ENCODE measurements at regions not wholly inside any gene's neighbourhood (a gene's known extent, or its start where the extent isn't known, plus 50 kb on each side); places are given as distances from the start of the nearest gene placed in this dataset.

GRCh38 chr11:27254744-27255446 lies 108.1 kb downstream of the CCDC34 start:
- no peaks in the 10 kb centered on the region for H3K36me3 Mint-ChIP-seq (ENCODE audit: low read depth)
- intact Hi-C loops (cut with micrococcal nuclease) = no loop called here
- no peaks in the 10 kb centered on the region for H3K4me1 Mint-ChIP-seq
- H3K4me3 Mint-ChIP-seq = no peak overlapping the region
- no peak overlapping the region for H3K27ac Mint-ChIP-seq
- H3K27me3 Mint-ChIP-seq = no peaks in the 10 kb centered on the region
- DNase-seq = no peak
- no peaks in the 10 kb centered on the region for H3K9me3 Mint-ChIP-seq

DNA sequence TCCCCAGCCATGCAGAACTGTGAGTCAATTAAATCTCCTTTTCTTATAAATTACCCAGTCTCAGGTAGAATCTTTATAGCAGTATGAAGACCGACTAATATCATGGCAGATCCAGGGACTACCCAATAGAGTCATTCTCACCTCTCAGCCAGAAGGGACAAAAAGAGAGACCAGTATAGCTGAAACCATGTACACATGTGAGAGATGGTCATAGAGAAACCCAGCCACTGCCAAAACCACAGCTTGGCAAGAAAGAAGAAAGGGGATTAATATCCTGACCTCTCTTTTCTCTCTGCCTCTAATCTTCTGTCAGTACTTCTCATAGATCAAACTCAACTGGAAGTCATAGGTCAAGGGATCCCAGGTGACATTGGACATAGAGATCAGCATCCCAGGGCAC lies 109.8 kb downstream of the CCDC34 start:
- Mint-ChIP-seq H3K9me3 (no peaks in the 10 kb centered on the region), H3K27me3 (no peaks in the 10 kb centered on the region), H3K36me3 (ENCODE audit: low read depth) (no peaks in the 10 kb centered on the region), H3K4me1 (no peaks in the 10 kb centered on the region), H3K4me3 (no peak overlapping the region), H3K27ac (no peak overlapping the region)
- DNase-seq = no peak
- intact Hi-C loops (cut with micrococcal nuclease) = no loop called here

GRCh38 chr11:27250867-27251665 lies 111.9 kb downstream of the CCDC34 start:
- Mint-ChIP-seq H3K4me1 (no peaks in the 10 kb centered on the region), H3K9me3 (no peaks in the 10 kb centered on the region), H3K36me3 (ENCODE audit: low read depth) (no peaks in the 10 kb centered on the region), H3K27ac (no peak overlapping the region), H3K27me3 (no peaks in the 10 kb centered on the region), H3K4me3 (no peak overlapping the region)
- intact Hi-C loops (cut with micrococcal nuclease) = no loop called here
- DNase-seq = no peak

DNA sequence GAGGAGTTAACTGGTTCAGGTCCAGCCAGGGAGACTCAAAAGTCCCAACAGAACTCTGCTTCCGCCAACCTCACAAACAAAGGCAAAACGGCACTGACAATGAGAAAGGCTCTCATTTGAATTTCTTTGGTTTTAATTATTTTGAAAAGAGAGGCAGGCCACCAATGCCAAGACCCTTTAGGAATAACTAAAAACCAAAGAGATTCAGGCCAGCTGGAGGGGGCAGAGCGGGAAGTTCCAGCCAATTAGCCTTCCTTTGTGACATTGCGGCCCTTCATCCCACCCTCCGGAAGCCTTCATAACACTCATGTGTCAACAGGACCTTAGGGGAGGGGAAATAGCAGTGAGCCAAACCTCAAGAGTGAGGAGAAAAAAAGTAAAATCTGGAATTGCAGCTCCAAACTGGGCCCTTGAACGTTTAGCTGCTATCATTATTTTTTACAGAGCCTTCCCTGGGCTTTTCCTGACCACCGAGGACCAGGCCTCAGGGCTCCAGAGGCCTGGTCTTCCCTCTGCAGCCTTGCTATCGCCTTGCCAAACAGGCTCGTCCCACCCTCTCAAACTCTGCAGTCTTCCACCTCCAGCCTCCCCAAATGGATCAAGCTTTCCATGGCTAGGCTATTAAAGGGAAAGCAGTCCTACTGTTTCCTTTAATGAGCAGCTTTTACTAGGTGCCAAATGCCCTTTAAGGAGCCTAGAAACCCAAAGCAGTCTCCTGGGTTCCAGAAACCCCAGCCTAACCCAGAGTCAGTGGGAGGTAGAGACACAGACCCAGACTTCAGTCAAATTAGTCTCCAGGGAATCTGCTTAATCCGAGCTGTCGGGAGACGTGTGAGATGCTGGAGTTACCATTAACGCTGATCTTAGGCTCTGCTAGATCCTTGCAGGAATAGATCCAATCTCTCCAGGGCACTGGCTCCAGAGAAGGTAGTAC lies 114.2 kb downstream of the CCDC34 start:
- Mint-ChIP-seq H3K36me3 (ENCODE audit: low read depth) (no peaks in the 10 kb centered on the region), H3K27ac (no peak overlapping the region), H3K27me3 (no peaks in the 10 kb centered on the region)

GRCh38 chr11:27247660-27248059 lies 115.4 kb downstream of the CCDC34 start:
- intact Hi-C loops (cut with micrococcal nuclease) = no loop called here
- Mint-ChIP-seq H3K27ac (no peak overlapping the region), H3K4me3 (no peak overlapping the region), H3K27me3 (no peaks in the 10 kb centered on the region), H3K4me1 (no peaks in the 10 kb centered on the region), H3K9me3 (no peaks in the 10 kb centered on the region), H3K36me3 (ENCODE audit: low read depth) (no peaks in the 10 kb centered on the region)
- DNase-seq = no peak

More for the DNA sequence above, 114.2 kb downstream of the CCDC34 start:
- Mint-ChIP-seq H3K4me1 (no peaks in the 10 kb centered on the region), H3K9me3 (no peaks in the 10 kb centered on the region), H3K4me3 (no peak overlapping the region)
- intact Hi-C loops (cut with micrococcal nuclease) = no loop called here
- DNase-seq = no peak

- H3K9me3 Mint-ChIP-seq = no peaks in the 10 kb centered on the region
- H3K4me3 Mint-ChIP-seq = no peak overlapping the region
- H3K27me3 Mint-ChIP-seq = no peaks in the 10 kb centered on the region
- DNase-seq = no peak
- no peaks in the 10 kb centered on the region for H3K36me3 Mint-ChIP-seq (ENCODE audit: low read depth)
- H3K4me1 Mint-ChIP-seq = no peaks in the 10 kb centered on the region
- no peak overlapping the region for H3K27ac Mint-ChIP-seq
- intact Hi-C loops (cut with micrococcal nuclease) = no loop called here
Measured at GRCh38 chr11:27246925-27247324, 116.1 kb downstream of the CCDC34 start.

- no peaks in the 10 kb centered on the region for H3K4me1 Mint-ChIP-seq
- intact Hi-C loops (cut with micrococcal nuclease) = no loop called here
- H3K36me3 Mint-ChIP-seq (ENCODE audit: low read depth) = no peaks in the 10 kb centered on the region
Measured at GRCh38 chr11:27244900-27245299, 118.1 kb downstream of the CCDC34 start.

GRCh38 chr11:27242591-27242990 lies 120.4 kb downstream of the CCDC34 start:
- no peaks in the 10 kb centered on the region for H3K36me3 Mint-ChIP-seq (ENCODE audit: low read depth)
- no peak overlapping the region for H3K27ac Mint-ChIP-seq
- no peaks in the 10 kb centered on the region for H3K4me1 Mint-ChIP-seq
- H3K27me3 Mint-ChIP-seq = peaks cover 2% of the 10 kb centered on the region
- intact Hi-C loops (cut with micrococcal nuclease) = no loop called here
- H3K9me3 Mint-ChIP-seq = no peaks in the 10 kb centered on the region
- no peak overlapping the region for H3K4me3 Mint-ChIP-seq
- no peak for DNase-seq

More at GRCh38 chr11:27244900-27245299, 118.1 kb downstream of the CCDC34 start:
- DNase-seq = no peak
- Mint-ChIP-seq H3K27ac (no peak overlapping the region), H3K9me3 (no peaks in the 10 kb centered on the region), H3K27me3 (peaks cover under 1% of the 10 kb centered on the region), H3K4me3 (no peak overlapping the region)

DNA sequence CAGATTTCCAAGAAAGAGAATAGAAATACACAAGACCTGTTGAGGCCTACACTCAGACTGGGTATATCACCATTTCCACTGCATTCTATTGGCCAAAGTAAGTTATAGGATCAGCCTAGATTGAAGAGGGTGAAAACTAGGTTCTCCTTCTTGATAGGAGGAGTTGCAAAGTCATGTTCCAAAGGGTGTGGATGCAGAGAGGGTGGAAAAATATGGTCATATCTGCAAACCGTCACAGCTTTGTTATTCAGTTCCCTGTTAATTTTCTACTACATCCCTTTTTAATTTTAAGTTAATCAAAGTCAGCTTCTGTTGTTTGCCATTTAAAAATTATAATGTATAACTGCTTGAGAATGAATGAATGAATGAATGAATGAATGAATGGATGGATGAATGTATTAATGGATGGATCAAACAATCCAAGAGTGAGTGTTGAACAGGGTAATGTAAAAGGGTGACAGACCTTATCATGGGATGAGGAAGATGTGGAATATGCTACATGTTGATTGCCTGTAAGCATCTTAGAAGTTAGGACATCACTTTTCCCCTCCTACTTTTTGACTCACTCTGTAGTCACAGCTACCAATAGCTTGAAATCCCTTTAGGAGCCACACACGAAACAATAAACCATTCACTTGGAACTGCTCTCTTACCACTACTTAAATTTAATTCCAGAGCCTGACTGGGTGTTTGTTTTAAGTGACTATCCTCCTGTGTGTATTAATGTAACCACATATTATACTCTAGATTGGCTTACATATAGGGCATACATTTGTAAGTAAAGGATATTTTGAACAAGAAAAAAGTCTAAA lies 121.5 kb downstream of the CCDC34 start:
- intact Hi-C loops (cut with micrococcal nuclease) = no loop called here
- Mint-ChIP-seq H3K9me3 (no peaks in the 10 kb centered on the region), H3K4me3 (no peak overlapping the region), H3K27ac (no peak overlapping the region), H3K4me1 (no peaks in the 10 kb centered on the region), H3K36me3 (ENCODE audit: low read depth) (no peaks in the 10 kb centered on the region), H3K27me3 (peaks cover 2% of the 10 kb centered on the region)
- DNase-seq = no peak

GRCh38 chr11:27239305-27239942 lies 123.6 kb downstream of the CCDC34 start:
- H3K36me3 Mint-ChIP-seq (ENCODE audit: low read depth) = no peaks in the 10 kb centered on the region
- H3K4me3 Mint-ChIP-seq = no peak overlapping the region
- no peak overlapping the region for H3K27ac Mint-ChIP-seq
- H3K9me3 Mint-ChIP-seq = no peaks in the 10 kb centered on the region
- intact Hi-C loops (cut with micrococcal nuclease) = no loop called here
- no peak for DNase-seq
- H3K4me1 Mint-ChIP-seq = no peaks in the 10 kb centered on the region
- H3K27me3 Mint-ChIP-seq = peaks cover 2% of the 10 kb centered on the region

DNA sequence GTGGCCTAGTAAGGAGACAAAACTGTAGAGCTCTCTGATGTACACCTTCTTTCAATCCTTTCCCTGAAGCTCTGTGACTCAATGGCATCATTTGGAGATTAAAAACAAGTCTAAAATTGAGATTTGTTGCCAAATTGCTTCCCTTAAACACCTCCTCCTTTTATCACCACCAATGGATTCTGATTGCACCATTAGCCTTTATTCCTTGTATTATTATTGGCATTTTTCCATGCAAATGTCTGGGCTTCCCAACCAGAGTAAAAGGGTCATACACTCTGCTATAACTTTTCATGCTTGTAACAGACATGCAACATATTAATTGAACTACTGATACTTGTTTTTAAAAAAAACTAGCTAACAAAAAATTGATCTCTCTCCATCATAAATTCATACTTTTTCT lies 124.2 kb downstream of the CCDC34 start:
- no peak overlapping the region for H3K4me3 Mint-ChIP-seq
- intact Hi-C loops (cut with micrococcal nuclease) = no loop called here

GRCh38 chr11:27237643-27238042 lies 125.4 kb downstream of the CCDC34 start:
- no peak overlapping the region for H3K27ac Mint-ChIP-seq
- no peaks in the 10 kb centered on the region for H3K4me1 Mint-ChIP-seq
- intact Hi-C loops (cut with micrococcal nuclease) = no loop called here
- no peaks in the 10 kb centered on the region for H3K36me3 Mint-ChIP-seq (ENCODE audit: low read depth)
- H3K27me3 Mint-ChIP-seq = peaks cover 2% of the 10 kb centered on the region
- H3K9me3 Mint-ChIP-seq = no peaks in the 10 kb centered on the region
- H3K4me3 Mint-ChIP-seq = no peak overlapping the region
- no peak for DNase-seq

More for the DNA sequence above, 124.2 kb downstream of the CCDC34 start:
- no peak for DNase-seq
- peaks cover 2% of the 10 kb centered on the region for H3K27me3 Mint-ChIP-seq
- no peaks in the 10 kb centered on the region for H3K36me3 Mint-ChIP-seq (ENCODE audit: low read depth)
- no peak overlapping the region for H3K27ac Mint-ChIP-seq
- H3K4me1 Mint-ChIP-seq = no peaks in the 10 kb centered on the region
- no peaks in the 10 kb centered on the region for H3K9me3 Mint-ChIP-seq

DNA sequence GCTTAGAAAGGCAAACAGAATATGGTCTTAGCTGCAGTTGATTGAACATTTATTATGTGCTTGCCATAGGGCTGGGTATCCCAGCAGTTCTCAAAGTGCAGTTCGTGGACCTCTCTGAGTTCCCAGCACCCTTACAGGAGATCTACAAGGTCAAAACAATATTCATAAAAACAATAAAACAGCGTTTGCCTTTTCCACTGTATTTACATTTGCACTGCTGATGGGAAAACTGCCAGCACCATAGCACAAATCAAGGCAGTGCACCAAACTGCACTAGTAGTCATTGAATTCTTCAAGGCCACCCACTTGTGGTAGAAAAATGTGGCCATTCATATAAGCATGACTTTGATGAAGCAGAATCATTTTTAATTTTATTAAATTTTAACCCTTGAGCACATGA lies 128.1 kb downstream of the CCDC34 start:
- no peaks in the 10 kb centered on the region for H3K4me1 Mint-ChIP-seq
- H3K9me3 Mint-ChIP-seq = no peaks in the 10 kb centered on the region
- DNase-seq = no peak
- H3K27ac Mint-ChIP-seq = no peak overlapping the region
- intact Hi-C loops (cut with micrococcal nuclease) = no loop called here
- H3K27me3 Mint-ChIP-seq = peaks cover 2% of the 10 kb centered on the region
- H3K4me3 Mint-ChIP-seq = no peak overlapping the region
- no peaks in the 10 kb centered on the region for H3K36me3 Mint-ChIP-seq (ENCODE audit: low read depth)
